CD4-positive, alpha-beta T cell treated with Interleukin-6 at 100 ng/mL for 8 hours (primary cell): ENCODE measurements at regions not wholly inside any gene's neighbourhood (a gene's known extent, or its start where the extent isn't known, plus 50 kb on each side); places are given as distances from the start of the nearest gene placed in this dataset.
"Not testable (repeated sequence)": the region's sequence is repeated elsewhere in the genome, so short reads cannot be mapped to it uniquely, and the experiment has no call there.

Source experiments
- DNase-seq: peaks from one replicate; pipeline ENCODE4 v3.0.0-alpha.2; 2020; ENCODE audit warnings: mixed read lengths, low spot score

DNA sequence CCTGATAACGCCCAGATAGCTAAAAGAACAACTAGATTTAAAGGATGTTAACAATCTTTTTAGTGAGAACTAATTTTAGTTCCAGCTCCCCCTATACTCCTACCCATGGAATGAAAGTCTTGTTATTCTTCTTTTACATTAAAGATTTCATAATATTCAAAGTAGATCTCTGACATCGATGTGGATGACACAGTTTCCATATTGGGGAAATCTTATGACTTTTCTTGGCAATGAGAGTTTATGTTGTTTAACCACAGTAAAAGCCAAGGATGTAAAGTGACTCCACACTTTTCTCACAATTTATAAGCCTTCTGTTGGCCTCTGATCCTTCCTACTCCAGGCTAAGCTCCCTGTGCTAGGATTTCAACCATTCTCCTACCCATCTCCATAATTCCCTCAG lies 332.6 kb upstream of the KCNMB2 start:
- DNase-seq, result no peak

GRCh38 chr3:178205740-178206139 lies 330.5 kb upstream of the KCNMB2 start:
- no peak for DNase-seq

GRCh38 chr3:178206521-178206920 lies 329.7 kb upstream of the KCNMB2 start:
- no peak for DNase-seq

- not testable (repeated sequence) for DNase-seq
These were observed 329.1 kb upstream of the KCNMB2 start for GRCh38 chr3:178207161-178207560.

DNA sequence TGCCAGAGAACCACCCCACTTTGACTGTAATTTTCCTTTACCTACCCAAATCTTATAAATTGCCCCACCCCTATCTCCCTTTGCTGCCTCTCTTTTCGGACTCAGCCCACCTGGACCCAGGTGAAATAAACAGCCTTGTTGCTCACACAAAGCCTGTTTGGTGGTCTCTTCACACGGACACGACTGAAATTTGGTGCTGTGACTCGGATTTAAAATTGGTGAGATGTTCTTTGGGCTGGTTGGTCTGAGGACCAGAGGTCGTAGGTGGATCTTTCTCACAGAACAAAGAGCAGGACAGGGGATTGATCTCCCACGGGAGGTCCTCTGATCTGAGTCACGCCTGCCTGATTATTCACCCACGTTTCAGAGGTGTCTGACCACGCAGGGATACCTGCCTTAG lies 328.6 kb upstream of the KCNMB2 start:
- not testable (repeated sequence) for DNase-seq

DNA sequence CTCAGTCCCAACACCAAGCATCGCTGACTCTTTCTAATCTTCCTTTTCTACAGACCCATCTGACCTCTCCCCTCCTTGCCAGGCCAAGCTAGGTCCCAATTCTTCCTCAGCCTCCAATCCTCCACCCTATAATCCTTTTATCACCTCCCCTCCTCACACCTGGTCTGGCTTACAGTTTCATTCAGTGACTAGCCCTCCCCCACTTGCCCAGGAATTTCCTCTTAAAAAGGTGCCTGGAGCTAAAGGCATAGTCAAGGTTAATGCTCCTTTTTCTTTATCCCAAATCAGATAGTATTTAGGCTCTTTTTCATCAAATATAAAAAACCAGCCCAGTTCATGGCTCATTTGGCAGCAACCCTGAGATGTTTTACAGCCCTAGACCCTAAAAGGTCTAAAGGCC lies 327.1 kb upstream of the KCNMB2 start:
- DNase-seq, result not testable (repeated sequence)

DNA sequence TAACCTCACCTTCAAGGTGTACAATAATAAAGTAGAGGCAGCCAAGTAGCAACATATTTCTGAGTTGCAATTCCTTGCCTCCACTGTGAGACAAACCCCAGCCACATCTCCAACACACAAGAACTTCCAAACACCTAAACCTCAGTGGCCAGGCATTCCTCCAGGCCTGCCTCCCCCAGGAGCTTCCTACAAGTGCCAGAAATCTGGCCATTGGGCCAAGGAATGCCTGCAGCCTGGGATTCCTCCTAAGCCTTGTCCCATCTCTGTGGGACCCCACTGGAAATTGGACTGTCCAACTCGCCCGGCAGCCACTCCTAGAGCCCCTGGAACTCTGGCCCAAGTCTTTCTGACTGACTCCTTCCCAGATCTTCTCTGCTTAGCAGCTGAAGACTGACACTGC lies 326.6 kb upstream of the KCNMB2 start:
- DNase-seq, result not testable (repeated sequence)

- not testable (repeated sequence) for DNase-seq
These were observed 325.1 kb upstream of the KCNMB2 start for GRCh38 chr3:178211086-178211485.

- no peak for DNase-seq
These were observed 318.8 kb upstream of the KCNMB2 start for GRCh38 chr3:178217479-178217878.

- no peak for DNase-seq
These were observed 318.0 kb upstream of the KCNMB2 start for GRCh38 chr3:178218231-178218630.

- not testable (repeated sequence) for DNase-seq
These were observed 316.6 kb upstream of the KCNMB2 start for GRCh38 chr3:178219661-178220060.

DNA sequence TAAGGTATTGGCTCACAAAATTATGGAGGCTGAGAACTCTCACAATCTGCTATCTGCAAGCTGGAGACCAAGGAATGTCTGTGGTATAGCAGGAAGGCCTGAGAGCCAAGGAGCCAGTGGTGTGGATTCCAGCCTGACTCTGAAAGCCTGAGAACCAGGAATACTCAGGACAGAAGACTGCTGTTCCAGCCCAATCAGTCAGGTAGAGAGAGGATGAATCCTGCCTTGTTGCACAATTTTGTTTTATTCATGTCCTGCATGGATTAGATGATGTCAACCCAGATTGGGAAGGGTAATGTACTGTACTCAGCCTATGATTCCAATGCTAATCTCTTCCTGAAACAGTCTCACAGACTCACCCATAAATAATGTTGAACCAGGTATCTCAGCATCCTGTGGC lies 312.4 kb upstream of the KCNMB2 start:
- no peak for DNase-seq

DNA sequence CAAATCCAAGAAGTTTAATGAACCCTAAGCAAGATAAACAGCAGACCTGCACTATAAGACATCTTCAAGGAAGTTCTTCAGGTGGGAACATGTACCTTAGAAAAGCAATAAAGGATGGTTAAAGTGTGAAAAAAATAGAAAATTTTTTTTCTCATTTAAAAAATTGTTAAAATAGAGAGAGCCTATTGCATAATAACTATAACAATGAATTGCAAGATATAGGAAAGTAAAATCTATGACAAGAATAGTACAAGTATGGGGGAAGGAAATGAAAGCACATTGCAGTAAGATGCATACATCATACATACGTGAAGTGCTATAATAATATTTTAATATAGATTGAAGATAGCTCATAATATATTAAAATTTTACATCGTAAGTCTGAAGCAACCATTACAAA lies 310.1 kb upstream of the KCNMB2 start:
- DNase-seq, result no peak

- DNase-seq, result no peak
These were observed 304.6 kb upstream of the KCNMB2 start for GRCh38 chr3:178231645-178232044.

GRCh38 chr3:178233371-178234071 lies 302.7 kb upstream of the KCNMB2 start:
- DNase-seq, result no peak

DNA sequence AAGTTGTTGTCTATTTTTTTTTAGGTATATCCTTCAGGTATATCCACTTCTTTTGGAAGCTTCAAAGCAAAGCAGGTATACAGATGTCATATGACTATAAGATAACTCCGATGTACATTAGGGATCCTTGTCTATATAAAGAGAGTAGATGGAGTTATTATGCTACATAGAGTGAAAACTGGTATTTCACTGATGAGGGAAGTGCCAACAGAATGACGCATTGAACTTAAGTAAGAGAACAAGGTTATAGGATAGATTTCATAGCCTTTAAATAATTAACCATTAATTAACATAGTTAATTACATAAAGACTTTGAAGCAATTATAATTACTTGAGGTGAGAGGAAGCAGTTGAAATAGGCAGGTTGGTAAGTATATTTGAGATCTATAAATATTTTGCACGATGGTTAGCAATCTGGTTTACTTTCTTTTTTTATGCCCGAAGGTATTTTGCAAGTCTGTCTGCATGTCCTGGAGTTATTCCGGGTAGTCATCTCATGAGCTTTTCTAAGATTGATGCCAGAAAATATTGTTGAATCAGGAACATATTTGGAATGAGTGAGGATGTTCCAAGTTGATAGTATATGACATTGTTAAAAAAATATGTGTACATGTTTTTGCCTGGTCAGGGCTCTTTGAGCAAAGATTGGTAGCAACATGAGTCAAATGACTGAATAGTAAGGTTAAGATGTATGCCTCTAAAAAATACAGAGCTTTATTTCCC lies 299.5 kb upstream of the KCNMB2 start:
- no peak for DNase-seq

- no peak for DNase-seq
These were observed 298.1 kb upstream of the KCNMB2 start for GRCh38 chr3:178238179-178238578.

DNA sequence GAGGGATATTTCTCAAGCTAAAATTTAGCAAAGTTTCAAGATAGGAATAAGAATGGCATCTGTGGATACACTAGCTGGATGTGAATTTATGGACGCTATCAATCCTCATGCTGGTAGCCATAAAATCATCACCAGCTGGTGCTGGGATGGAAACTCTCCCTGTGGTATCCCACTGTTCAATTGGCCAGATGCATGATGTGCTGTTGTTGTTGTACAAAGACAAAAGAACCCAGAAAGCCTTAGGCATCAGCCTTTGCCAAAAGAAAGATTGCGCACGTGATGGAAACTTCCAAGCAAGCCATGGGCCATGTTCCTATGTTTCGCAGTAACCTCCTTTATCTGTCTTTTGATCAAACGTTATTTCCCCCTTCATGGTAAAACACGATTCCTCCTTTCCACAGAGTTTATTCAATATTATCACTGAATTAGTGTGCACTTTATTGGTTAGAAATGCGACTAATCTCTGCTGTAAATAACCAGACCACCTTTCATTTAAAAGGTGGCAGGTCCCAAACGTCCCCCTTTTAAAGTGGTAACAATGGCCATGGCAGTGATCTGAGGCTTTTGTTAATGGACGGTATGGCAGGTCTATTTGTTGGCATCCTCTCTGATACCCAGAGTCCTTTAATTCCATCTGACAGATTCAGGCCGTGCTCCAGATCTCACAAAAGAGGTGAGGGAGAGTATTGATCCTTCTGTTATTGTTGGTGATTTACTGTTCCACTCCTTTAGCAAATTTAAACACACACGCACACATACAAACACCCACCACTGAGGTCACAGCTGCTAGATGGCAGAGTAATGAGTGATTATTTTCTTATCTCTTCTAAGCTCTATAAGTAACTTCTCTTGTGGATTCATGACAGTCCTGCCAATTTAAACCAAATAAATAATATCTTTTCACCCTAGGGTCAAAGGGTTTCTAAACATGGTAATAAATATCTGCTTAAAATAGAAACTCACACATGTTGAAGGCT lies 291.2 kb upstream of the KCNMB2 start:
- DNase-seq, result no peak

DNA sequence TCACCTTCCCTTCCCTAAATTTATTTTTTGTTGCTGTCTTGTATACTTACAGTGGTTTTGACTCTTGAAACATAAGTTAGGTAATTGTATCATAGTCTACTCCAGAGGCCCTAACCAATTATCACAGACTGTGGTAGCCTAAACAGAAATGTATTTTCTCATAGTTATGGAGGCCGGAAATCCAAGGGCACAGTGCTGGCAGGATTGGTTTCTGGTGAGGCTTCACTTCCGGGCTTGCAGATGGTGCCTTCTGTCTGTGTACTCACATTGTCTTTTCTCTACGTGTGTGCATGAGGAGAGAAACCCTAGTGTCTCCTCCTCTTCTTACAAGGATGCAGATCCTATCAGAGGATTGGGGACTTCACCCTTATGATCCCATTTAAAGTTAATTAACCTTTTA lies 290.2 kb upstream of the KCNMB2 start:
- no peak for DNase-seq

DNA sequence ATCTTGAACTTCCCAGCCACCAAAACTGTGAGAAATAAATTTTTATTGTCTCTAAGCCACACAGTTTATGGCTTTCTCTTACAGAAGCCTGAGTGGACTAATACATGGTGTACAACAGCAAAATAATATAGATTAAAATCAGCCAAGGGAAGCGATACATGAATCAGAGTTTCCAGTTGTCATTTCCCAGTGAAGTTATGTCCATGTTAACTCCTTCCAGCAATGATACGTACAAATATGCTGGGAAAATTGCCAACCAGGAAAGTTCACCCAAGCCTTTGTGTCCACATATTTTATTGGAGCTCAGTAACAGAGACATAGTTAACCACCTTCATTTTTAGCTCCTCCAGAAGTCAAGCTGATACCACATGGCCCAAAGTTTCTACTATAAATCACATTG lies 280.9 kb upstream of the KCNMB2 start:
- DNase-seq, result no peak

DNA sequence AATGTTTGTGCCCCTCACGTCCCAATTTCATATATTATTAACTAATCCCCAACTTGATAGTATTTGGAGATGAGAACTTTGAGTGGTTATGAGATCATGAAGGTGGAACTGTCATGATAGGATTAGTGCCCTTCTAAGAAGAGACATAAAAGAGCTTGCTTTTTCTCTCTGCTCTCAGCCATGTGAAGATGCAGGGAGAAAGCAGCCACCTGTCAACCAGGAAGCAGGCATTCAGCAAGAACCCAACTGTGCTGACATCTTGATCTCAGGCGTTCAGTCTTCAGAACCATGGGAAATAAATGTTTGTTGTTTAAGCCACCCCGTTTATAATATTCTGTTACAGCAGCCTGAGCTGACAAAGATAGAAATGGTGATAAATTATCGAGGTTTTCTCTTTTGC lies 278.7 kb upstream of the KCNMB2 start:
- no peak for DNase-seq

DNA sequence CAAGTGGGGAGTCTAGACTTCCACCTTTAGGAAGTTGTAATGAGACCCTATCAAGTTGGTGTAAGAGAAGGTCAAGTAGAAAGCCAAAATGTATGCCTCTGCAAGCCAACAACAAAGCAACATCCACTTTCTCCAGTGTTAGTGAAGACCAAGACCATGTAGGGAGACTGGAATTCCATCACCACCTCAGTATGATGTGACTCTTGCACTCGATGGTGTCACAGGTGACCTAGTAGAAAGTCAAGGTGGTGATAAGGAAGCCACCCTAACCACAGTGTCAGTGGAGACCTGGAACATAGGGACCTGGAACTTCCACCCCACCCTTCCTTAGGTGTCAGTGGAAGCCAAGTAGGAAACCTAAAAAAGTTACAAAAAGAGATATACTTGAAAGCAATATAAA lies 278.1 kb upstream of the KCNMB2 start:
- DNase-seq, result no peak

GRCh38 chr3:178259703-178260102 lies 276.5 kb upstream of the KCNMB2 start:
- no peak for DNase-seq
